ENCODE measurements at regions not wholly inside any gene's neighbourhood (a gene's known extent, or its start where the extent isn't known, plus 50 kb on each side); places are given as distances from the start of the nearest gene placed in this dataset.
A peak's percentile ranks its signal among the peaks of the same experiment; 100 is the strongest.
"Not testable (repeated sequence)": the region's sequence is repeated elsewhere in the genome, so short reads cannot be mapped to it uniquely, and the experiment has no call there.

DNA sequence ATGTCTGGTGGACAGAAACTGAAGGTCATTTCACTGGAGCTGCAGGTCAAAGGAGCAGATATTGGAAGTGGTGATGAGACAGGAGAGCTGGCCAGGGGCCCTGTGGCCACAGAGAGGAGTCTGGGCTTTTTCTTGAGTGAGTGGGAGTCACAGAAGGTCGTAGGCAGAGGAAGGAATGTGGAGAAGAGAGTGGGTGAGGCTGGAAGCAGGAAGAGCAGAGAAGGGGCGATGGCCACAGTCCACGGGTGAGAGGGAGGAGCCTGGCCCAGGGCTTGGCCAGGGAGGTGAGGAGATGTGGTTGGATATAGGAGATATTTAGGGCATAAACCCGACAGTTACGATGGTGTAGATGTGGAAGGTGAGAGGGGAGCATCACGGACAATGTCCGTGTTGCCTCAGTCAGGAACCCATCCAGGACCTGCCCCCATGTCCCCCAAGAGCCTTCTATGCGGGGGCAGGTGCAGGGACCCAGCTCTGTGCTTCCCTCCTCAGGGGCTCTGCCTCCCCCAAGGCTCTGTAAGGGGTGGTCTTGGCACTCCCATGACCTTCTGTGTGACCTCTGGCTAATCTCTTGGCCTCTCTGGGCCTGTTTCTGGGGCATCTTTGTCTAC, 150.5 kb upstream of the PTPN1 start:
- DNase-seq (ENCODE audit: low read depth, low spot score), result no peak

DNA sequence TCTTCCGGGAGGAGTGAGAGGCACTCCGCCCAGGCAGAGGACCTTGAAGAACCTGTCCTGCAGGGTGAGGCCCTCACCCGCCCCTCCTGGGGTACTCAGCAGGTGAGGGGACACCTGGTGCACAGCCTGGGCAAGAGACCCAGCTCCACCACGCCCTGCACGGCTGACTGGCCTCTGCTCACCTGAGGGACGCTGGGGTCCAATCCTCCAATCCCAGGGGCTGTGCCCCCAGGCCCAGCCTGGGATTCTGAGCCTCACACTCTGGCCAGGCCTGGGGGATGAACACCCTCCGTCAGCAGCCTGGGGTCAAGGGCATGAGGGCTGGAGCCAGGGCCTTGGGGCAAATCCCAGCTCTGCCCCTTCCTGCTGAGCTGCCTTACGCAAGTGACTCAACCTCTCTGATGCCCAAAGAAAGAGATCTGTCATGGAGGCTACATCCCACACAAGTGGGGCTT, 149.9 kb upstream of the PTPN1 start:
- DNase-seq (ENCODE audit: low read depth, low spot score), result no peak

DNA sequence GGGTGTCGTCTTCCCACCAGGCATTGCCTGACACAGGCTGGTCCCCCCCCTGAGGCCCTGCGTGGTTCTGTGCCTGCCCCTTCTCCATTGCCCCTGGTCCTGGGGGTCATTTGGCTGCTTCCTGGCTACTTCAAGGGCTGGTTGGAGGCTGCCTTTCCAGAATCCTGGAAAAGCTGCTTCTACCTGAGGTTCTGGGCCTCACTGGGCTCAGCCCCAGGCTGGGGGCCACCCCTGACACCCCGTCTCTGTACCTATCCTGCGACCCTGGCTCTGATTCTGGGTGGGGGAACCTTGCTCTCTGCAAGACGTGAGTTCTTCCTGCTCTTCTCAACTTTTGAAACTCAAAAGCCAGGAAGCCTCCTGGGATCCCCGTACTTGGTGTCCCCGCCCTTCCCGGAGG, 149.3 kb upstream of the PTPN1 start:
- DNase-seq (ENCODE audit: low read depth, low spot score), result no peak

GRCh38 chr20:50362177-50362576, 148.0 kb upstream of the PTPN1 start:
- DNase-seq (ENCODE audit: low read depth, low spot score), result not testable (repeated sequence)

DNA sequence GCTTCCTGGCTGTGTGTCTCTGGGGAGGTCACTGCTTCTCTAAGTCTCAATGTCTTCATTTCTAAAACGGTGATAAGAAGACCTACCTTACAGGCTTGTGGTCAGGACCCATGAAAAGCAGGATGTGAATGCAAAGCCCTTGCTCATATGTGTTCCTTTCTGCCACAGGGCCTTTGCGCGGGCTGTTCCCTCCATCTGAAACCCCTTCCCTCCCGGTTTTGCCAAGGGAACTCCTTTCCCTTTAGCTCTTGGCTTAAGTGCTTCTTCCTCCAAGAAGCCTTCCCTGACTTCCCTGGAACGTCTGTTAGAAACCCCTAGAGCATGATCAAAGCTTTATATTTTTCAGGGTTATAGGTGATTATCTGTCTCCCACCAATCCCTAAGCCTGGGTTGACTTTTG, 147.2 kb upstream of the PTPN1 start:
- no peak for DNase-seq (ENCODE audit: low read depth, low spot score)

DNA sequence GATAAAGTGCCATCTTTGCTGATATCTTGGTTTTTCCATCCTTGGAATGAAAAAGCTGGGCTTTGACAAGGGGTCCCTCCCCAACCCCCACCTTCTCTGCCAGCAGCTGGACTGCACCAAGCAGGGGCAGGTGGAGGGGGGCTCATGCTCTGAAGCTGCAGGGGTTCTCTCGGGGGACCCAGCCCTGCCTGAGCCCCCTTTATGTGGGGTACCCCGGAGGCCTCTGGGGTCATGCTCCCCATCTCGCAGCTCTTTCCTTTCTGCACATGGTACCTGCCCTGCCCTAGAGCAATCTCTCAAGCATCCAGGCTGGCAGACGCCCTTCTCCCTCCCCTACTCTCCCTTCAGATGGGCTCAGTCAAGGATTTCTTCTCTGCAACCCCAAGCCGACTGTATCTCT, 146.7 kb upstream of the PTPN1 start:
- DNase-seq (ENCODE audit: low read depth, low spot score), result no peak

DNA sequence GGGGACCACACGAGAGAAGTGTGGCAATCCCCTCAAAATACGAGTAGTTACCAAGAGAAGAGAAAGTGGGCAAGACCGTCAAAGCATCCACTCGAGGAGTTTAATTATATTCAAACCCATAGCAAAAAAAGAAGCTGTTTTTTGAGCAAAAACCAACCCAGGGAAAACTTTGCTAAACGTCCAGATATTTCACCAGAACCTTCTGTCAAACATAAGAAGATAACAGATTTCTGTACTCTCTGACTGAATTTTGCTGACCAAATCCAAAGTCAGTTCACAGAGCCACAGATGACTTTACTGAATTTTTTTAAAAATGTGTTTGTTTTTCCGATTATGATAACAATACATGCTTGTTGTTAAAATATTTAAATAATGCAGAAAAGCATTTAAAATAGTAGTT, 145.6 kb upstream of the PTPN1 start:
- no peak for DNase-seq (ENCODE audit: low read depth, low spot score)

- DNase-seq (ENCODE audit: low read depth, low spot score), result peak; percentile 65
These were observed 143.7 kb upstream of the PTPN1 start for GRCh38 chr20:50366270-50367103.

DNA sequence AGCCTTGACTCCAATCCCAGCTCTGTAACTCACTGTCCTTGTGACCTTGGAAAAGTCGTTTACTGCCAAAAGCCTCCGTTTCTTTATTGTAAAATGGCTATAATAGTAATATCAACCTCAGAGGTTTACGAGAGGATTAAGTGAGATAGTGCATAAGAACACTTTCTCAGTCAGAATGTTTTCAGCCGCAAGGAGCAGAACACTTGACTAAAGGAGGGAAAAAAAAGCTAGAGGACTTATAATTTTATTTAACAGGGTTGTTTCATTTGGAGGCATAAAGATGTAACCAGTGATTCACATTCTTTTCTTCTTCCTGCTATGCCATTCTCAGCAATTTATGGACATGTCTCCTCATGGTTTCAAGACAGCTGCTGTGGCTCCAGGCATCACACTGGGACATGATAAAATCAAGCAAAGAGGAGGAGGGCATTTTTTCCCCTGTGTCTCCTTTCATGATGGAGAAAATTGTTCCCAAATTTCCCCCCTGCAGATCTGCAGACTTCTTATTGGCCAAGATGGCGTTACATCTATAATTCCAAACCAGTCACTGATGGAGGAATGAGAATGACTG, 143.0 kb upstream of the PTPN1 start:
- DNase-seq (ENCODE audit: low read depth, low spot score), result no peak

- DNase-seq (ENCODE audit: low read depth, low spot score), result no peak
These were observed 142.3 kb upstream of the PTPN1 start for GRCh38 chr20:50367739-50368375.

- no peak for DNase-seq (ENCODE audit: low read depth, low spot score)
These were observed 141.8 kb upstream of the PTPN1 start for GRCh38 chr20:50368386-50368785.

DNA sequence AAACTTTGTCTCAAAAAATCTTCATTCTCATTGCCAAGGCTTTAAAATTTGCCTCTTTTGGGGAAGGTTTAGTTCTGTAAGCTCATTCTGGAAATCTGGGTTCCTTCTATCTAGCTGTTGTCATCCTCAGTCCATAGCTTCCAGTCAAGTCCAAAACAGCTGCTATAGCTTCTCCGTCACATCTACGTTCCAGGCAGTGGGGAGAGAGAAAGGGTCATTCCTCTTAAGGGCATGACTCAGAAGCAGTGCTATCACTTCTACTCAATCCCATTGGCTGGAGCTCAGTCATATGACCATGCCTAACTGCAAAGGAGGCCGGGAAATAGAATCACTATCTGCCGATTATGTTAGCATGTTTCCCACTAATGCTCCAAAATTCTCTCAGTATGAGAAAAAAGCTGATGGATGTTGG, 141.4 kb upstream of the PTPN1 start:
- peak; percentile 22 for DNase-seq (ENCODE audit: low read depth, low spot score)

DNA sequence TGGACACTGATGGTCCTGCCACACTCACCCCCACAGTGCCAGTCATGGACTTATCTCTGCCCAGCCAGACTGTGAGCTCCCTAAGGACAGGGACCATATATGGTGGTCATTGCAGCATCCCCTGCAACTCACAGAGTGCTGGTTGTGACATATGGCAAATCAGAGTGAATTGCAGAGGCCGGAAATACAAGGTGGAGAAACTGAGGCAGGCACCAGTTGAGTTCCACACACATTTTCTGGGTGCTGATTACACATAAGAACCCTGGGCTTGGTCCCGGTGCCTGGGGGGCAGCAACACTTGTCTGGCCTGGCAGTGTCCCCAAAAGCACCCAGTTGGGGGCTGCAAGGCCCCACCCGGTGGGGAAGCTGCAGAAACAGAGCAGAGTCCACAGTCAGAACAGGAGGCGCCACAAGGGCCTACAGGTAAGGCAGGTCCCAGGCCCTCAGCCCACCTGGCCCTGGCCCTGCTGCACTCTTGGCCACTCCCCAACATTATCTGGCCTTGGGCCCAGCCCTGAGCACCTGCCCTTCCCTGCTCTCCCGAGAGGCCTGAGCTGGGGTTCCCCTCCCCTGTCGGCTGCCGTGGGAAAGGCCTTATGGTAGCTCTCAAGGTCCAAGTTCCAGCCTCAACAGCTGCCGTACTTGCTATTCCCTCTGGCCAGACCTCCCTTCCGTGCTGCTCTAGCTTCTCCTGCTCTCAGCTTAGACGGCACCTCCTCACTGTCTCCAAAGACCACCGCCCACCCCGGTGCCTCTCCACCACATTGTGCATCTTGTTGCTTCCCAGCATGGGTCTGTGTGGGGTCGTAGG, 140.8 kb upstream of the PTPN1 start:
- DNase-seq (ENCODE audit: low read depth, low spot score), result no peak

DNA sequence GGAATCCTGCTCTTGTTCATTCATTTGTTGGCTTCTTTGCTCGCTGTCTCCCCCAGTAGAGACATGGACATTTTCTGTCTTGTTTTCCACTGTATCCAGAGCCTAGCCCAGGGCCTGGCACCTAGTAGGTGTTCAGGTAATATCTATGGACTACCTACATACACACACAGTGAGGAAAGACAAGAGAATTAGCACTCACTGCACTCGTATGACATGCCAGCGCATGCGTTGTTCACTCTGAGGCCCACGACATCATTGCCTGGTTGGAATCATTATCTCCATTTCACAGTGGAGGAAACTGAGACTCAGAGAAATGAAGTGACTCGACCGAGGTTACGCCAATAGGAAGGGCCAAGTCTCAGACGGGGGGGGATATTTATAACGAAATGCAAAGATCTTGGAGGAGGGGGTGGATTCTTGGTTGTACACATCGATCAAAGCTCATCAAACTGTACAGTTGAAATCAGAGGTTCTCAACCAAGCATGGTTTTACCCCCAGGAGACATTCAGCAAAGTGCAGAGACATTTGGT, 140.1 kb upstream of the PTPN1 start:
- no peak for DNase-seq (ENCODE audit: low read depth, low spot score)

- no peak for DNase-seq (ENCODE audit: low read depth, low spot score)
These were observed 138.1 kb upstream of the PTPN1 start for GRCh38 chr20:50371878-50372769.

- DNase-seq (ENCODE audit: low read depth, low spot score), result peak; percentile 39
These were observed 137.5 kb upstream of the PTPN1 start for GRCh38 chr20:50372770-50373088.

DNA sequence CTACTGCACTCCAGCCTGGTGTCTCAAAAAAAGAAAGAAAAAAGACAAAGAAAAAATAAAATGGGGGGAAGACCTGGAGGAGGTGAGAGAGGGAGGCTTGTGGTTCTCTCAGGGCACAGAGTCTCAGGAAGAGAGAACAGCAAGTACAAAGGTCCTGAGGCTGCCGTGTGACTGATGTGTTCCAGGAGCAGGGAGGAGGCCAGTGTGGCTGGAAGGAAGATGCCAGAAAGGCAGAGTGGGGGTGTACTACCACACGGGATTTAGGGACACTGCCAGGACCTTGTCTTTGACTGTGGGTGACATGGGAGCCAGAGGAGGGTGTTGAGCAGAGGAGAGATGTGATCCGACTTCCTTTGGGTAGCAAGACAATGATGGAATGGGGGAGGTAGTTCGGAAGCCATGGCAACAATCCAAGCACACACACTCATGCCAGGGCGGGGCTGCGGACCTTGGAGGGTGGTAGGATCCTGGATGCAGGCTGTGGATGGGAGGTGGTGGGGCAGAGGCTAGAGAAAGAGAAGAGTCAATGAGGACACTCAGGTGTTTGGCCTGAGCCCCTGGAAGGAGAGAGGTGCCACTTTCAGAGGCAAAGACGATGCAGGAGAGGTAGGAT, 136.4 kb upstream of the PTPN1 start:
- no peak for DNase-seq (ENCODE audit: low read depth, low spot score)

DNA sequence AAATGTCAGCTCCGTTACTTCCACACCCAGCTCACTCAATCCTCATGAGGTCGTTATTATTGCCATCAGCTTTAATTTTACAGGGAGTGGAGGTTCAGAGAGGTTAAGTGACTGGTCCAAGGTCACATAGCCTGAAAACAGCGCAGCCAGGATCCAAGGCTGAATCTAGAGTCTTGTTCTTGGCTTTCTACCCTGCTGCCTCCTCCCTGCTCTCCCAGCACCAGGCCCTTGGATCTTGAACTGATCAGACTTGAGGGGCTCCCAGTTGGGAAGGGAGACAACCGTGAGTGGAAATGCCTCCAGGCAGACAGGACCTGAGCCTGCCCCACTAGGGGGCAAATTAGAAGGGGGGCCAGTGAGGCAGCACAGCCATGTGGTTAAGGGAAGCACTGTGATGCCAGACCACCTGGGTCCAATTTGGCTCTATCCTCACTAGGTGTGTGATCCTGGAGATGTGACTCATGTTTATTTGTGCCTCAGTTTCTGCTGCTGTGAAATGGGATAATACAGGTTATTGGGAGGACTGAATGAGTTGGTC, 135.6 kb upstream of the PTPN1 start:
- no peak for DNase-seq (ENCODE audit: low read depth, low spot score)

- DNase-seq (ENCODE audit: low read depth, low spot score), result no peak
These were observed 133.8 kb upstream of the PTPN1 start for GRCh38 chr20:50376179-50376887.

Data from astrocyte of the hippocampus (primary cell).